ENCODE measurements at regions not wholly inside any gene's neighbourhood (a gene's known extent, or its start where the extent isn't known, plus 50 kb on each side); places are given as distances from the start of the nearest gene placed in this dataset.

DNA sequence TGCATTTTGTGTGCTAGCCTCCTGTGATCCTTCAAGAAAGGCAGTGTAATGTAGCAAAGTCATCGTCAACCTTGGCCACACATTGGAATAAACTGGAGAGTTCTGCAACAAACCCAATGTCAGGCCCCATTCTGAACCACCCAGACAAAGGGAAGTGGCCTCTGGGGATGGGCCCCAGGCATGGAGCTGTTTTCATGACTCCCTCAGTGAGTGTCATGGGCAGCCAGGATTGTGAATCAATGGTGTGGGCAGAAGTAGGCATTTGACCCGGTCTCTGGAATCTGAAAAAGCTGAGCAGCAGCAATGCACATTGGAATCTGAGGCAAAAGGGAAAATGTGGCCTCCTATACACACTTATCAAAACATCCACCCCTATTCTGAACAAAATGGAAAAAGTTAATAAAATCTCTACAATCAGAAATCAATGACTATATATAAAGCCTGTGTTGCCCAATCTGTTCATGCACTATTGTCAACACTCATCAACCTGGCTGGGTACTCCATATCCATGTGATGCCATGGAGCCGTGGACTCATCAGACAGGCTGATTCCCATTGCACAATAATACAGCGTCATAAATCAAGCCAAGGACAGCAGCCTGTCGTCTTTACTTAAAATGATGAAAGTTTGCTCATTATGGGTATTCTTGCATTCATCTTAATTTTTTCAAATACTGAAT is 134.9 kb upstream of the STMND1 start:
- FAIRE-seq (no peak), DNase-seq (ENCODE audit: low read depth, low spot score) (no peak)
- dilution Hi-C loops (cut with MboI; ENCODE audit: extremely low pct_ligation_motif_present, low sequenced_read_pairs) = no loop called here
- BruUV-seq (replicated peaks) = no TSS peak
- no peak overlapping the region for H2AFZ ChIP-seq (ENCODE audit: low read depth, low read length)
- H3K9me3 ChIP-seq (replicated peaks; ENCODE audit: control insufficient read depth, insufficient read depth, low read length) = no peaks in the 10 kb centered on the region
- no peak overlapping the region for H3K4me2 ChIP-seq (ENCODE audit: insufficient read depth, low read length)
- intact Hi-C loops (cut with micrococcal nuclease) = loop anchor here (5.0 kb wide), 3 partner anchors 65 to 680 kb away; no protein-coding TSS in a partner anchor
- H3K9me1 ChIP-seq (replicated peaks; ENCODE audit: control insufficient read depth, extremely low read depth, insufficient read depth, low read length) = no peaks in the 10 kb centered on the region
- H3K4me3 ChIP-seq (replicated peaks in 1 of 3; ENCODE audit: insufficient read depth in 1 of 3, low read depth in 1 of 3, low read length in 3 of 3) = no peak overlapping the region
- no peaks in the 10 kb centered on the region for H3K36me3 ChIP-seq (ENCODE audit: control insufficient read depth in 2 of 2, extremely low read depth in 1 of 2, insufficient read depth in 2 of 2, low read length in 2 of 2)
- no peaks in the 10 kb centered on the region for H4K20me1 ChIP-seq (replicated peaks; ENCODE audit: control insufficient read depth, extremely low read depth, insufficient read depth, low read length)
- no peak overlapping the region for H3K9ac ChIP-seq (replicated peaks; ENCODE audit: extremely low read depth, insufficient read depth, low read length)
- peaks cover under 1% of the 10 kb centered on the region for H3K4me1 ChIP-seq (ENCODE audit: control insufficient read depth, extremely low read depth, insufficient read depth, low read length)
- no peaks in the 10 kb centered on the region for H3K79me2 ChIP-seq (ENCODE audit: control insufficient read depth, insufficient read depth, low read length)
- H3K27ac ChIP-seq (ENCODE audit: insufficient read depth, low read depth, low read length) = no peak overlapping the region
- TF ChIP-seq, protein P1, sequence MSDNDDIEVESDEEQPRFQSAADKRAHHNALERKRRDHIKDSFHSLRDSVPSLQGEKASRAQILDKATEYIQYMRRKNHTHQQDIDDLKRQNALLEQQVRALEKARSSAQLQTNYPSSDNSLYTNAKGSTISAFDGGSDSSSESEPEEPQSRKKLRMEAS (IDR thresholded peaks at IDR 0.05; ENCODE audit: insufficient read depth, insufficient read length) = no peak
- TF ChIP-seq MYC (IDR thresholded peaks at IDR 0.05; ENCODE audit: low read depth, low read length) (no peak), POLR2A (IDR thresholded peaks at IDR 0.05; ENCODE audit: low read depth, low read length) (no peak), EZH2 (IDR thresholded peaks at IDR 0.05; ENCODE audit: borderline replicate concordance, low read depth, low read length, severe bottlenecking) (no peak), JUN (IDR thresholded peaks at IDR 0.05; ENCODE audit: borderline replicate concordance, insufficient read depth, insufficient read length, low read depth) (no peak), POLR2AphosphoS5 (IDR thresholded peaks at IDR 0.05; ENCODE audit: insufficient read depth, low read depth, low read length) (no peak), GATA2 (IDR thresholded peaks at IDR 0.05; ENCODE audit: insufficient read depth, insufficient read length, low read depth, low read length) (no peak), FOS (IDR thresholded peaks at IDR 0.05; ENCODE audit: borderline replicate concordance, insufficient read depth, low read length) (no peak)
- TF ChIP-seq, protein P2, sequence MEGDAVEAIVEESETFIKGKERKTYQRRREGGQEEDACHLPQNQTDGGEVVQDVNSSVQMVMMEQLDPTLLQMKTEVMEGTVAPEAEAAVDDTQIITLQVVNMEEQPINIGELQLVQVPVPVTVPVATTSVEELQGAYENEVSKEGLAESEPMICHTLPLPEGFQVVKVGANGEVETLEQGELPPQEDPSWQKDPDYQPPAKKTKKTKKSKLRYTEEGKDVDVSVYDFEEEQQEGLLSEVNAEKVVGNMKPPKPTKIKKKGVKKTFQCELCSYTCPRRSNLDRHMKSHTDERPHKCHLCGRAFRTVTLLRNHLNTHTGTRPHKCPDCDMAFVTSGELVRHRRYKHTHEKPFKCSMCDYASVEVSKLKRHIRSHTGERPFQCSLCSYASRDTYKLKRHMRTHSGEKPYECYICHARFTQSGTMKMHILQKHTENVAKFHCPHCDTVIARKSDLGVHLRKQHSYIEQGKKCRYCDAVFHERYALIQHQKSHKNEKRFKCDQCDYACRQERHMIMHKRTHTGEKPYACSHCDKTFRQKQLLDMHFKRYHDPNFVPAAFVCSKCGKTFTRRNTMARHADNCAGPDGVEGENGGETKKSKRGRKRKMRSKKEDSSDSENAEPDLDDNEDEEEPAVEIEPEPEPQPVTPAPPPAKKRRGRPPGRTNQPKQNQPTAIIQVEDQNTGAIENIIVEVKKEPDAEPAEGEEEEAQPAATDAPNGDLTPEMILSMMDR (IDR thresholded peaks at IDR 0.05; ENCODE audit: extremely low read depth in 1 of 2, insufficient read depth in 1 of 2, low read depth in 1 of 2, low read length in 2 of 2) = no peak
- CTCF ChIA-PET = interaction anchor here (4.6 to 6.3 kb wide), 2 partner anchors 120 to 203 kb away, joined by 47 to 64 read pairs; no protein-coding TSS in a partner anchor
- POLR2A ChIA-PET = no interaction called here
- peaks cover 2 to 4% of the 10 kb centered on the region in 2 experiments for H3K27me3 ChIP-seq (ENCODE audit: control insufficient read depth in 2 of 2, insufficient read depth in 2 of 2, low read length in 2 of 2)

Measured in endothelial cell of umbilical vein (primary cell).